CD14-positive monocyte (primary cell): ENCODE measurements at regions not wholly inside any gene's neighbourhood (a gene's known extent, or its start where the extent isn't known, plus 50 kb on each side); places are given as distances from the start of the nearest gene placed in this dataset.

ENCODE experiments used
- DNase-seq, 3 donors: peaks; one replicate each; pipeline ENCODE4 v3.0.0-alpha.2; 2011 to 2022
- H2AFZ ChIP-seq: 2 replicates; pipeline ENCODE4 v1.6.0; 2012; ENCODE audit warnings: mild to moderate bottlenecking, low read depth, low read length, inconsistent platforms; ENCODE audit not compliant: insufficient read depth, poor library complexity, severe bottlenecking
- H3K27ac ChIP-seq, 2 donors: 1 replicate in 1 of 2; 2 replicates in 1 of 2; pipeline ENCODE4 v1.5.1; 2012 to 2013; ENCODE audit warnings: low read length in 2 of 2, control low read depth in 1 of 2, inconsistent platforms in 1 of 2, low read depth in 1 of 2, mild to moderate bottlenecking in 1 of 2
- H3K27me3 ChIP-seq, 2 donors: one replicate each; pipeline versions ENCODE4 v1.6.0 to v1.6.1; 2011 to 2013; ENCODE audit warnings: low read length in 2 of 2; ENCODE audit not compliant: control insufficient read depth in 2 of 2, insufficient read depth in 2 of 2
- H3K36me3 ChIP-seq, 2 donors: replicated peaks in 1 of 2; 1 replicate in 1 of 2; 2 replicates in 1 of 2; pipeline versions ENCODE4 v1.5.1 to v1.6.1; 2012 to 2013; ENCODE audit warnings: low read length in 2 of 2, control low read depth in 1 of 2, inconsistent platforms in 1 of 2, mild to moderate bottlenecking in 1 of 2; ENCODE audit not compliant: insufficient read depth in 2 of 2, control insufficient read depth in 1 of 2
- H3K4me1 ChIP-seq, 2 donors: 1 replicate in 1 of 2; 2 replicates in 1 of 2; pipeline versions ENCODE4 v1.5.1 to v1.6.1; 2012 to 2013; ENCODE audit warnings: low read length in 2 of 2, control low read depth in 1 of 2, inconsistent platforms in 1 of 2, mild to moderate bottlenecking in 1 of 2, moderate library complexity in 1 of 2; ENCODE audit not compliant: insufficient read depth in 2 of 2, control insufficient read depth in 1 of 2
- H3K4me2 ChIP-seq: replicated peaks from 2 replicates; pipeline ENCODE3; 2012; ENCODE audit warnings: low read length, moderate library complexity, mild to moderate bottlenecking; ENCODE audit not compliant: poor library complexity, severe bottlenecking; ENCODE audit errors: extremely low read depth
- H3K4me3 ChIP-seq, 3 experiments: fragments of 200-600 bp in 1 of 3; sonication (generic) in 1 of 3; replicated peaks in 1 of 3; 1 replicate in 2 of 3; 2 replicates in 1 of 3; pipeline ENCODE4 v1.5.1; 2011 to 2013; ENCODE audit warnings: low read length in 3 of 3, mild to moderate bottlenecking in 3 of 3, control low read depth in 2 of 3, low read depth in 2 of 3, inconsistent platforms in 1 of 3, moderate library complexity in 1 of 3
- H3K79me2 ChIP-seq: 2 replicates; pipeline ENCODE4 v1.6.0; 2012; ENCODE audit warnings: mild to moderate bottlenecking, control low read depth, inconsistent platforms, low read length, moderate library complexity; ENCODE audit not compliant: insufficient read depth
- H3K9ac ChIP-seq: 2 replicates; pipeline ENCODE4 v1.6.0; 2017; ENCODE audit warnings: low read length, mild to moderate bottlenecking; ENCODE audit not compliant: insufficient read depth, poor library complexity, severe bottlenecking
- H3K9me3 ChIP-seq, 2 donors: replicated peaks in 1 of 2; 1 replicate in 1 of 2; 2 replicates in 1 of 2; pipeline versions ENCODE4 v1.5.1 to v1.6.1; 2012 to 2013; ENCODE audit warnings: low read length in 2 of 2, control low read depth in 1 of 2; ENCODE audit not compliant: control insufficient read depth in 1 of 2, insufficient read depth in 1 of 2
- H4K20me1 ChIP-seq: 2 replicates; pipeline ENCODE4 v1.6.0; 2012; ENCODE audit warnings: mild to moderate bottlenecking, low read length, control low read depth, moderate library complexity; ENCODE audit not compliant: insufficient read depth
- H3K27ac Mint-ChIP-seq, 7 donors: one replicate each; pipeline ENCODE4 v1.8.0; 2020; ENCODE audit warnings: mild to moderate bottlenecking in 7 of 7, mixed read lengths in 7 of 7, moderate library complexity in 6 of 7, inconsistent platforms in 2 of 7
- H3K27me3 Mint-ChIP-seq, 3 donors: one replicate each; pipeline ENCODE4 v1.8.0; 2021 to 2022; ENCODE audit warnings: low read depth in 3 of 3, mild to moderate bottlenecking in 3 of 3, mixed read lengths in 3 of 3, moderate library complexity in 3 of 3, inconsistent platforms in 1 of 3
- H3K36me3 Mint-ChIP-seq, 2 donors: one replicate each; pipeline ENCODE4 v1.8.0; 2020; ENCODE audit warnings: mixed read lengths in 2 of 2, inconsistent platforms in 1 of 2, mild to moderate bottlenecking in 1 of 2
- H3K4me1 Mint-ChIP-seq: one replicate; pipeline ENCODE4 v1.8.0; 2020; ENCODE audit warnings: mild to moderate bottlenecking, mixed read lengths
- H3K4me3 Mint-ChIP-seq, 2 donors: one replicate each; pipeline ENCODE4 v1.8.0; 2020; ENCODE audit warnings: mild to moderate bottlenecking in 2 of 2, mixed read lengths in 2 of 2, moderate library complexity in 1 of 2
- H3K9me3 Mint-ChIP-seq, 7 donors: one replicate each; pipeline ENCODE4 v1.8.0; 2020 to 2022; ENCODE audit warnings: mixed read lengths in 7 of 7, mild to moderate bottlenecking in 6 of 7, moderate library complexity in 6 of 7, inconsistent platforms in 2 of 7
- WGBS: methylation state at CpG from one replicate; pipeline ENCODE4 v1.1.5; 2013; ENCODE audit warnings: missing lambda C conversion rate; ENCODE audit not compliant: insufficient coverage; 5-methylcytosine and 5-hydroxymethylcytosine counted together
- intact Hi-C, 2 donors: fragments of 100-400 bp; cut with micrococcal nuclease; formaldehyde crosslinking; loops; one replicate each; pipeline versions ENCODE4 v1.15.0 to v1.15.1; 2023
- TF ChIP-seq, protein P1 (sequence below): fragments of 200-600 bp; IDR thresholded peaks from one replicate; pipeline ENCODE4 v1.8.0; 2022; ENCODE audit warnings: antibody characterized with exemption, mild to moderate bottlenecking

DNA sequence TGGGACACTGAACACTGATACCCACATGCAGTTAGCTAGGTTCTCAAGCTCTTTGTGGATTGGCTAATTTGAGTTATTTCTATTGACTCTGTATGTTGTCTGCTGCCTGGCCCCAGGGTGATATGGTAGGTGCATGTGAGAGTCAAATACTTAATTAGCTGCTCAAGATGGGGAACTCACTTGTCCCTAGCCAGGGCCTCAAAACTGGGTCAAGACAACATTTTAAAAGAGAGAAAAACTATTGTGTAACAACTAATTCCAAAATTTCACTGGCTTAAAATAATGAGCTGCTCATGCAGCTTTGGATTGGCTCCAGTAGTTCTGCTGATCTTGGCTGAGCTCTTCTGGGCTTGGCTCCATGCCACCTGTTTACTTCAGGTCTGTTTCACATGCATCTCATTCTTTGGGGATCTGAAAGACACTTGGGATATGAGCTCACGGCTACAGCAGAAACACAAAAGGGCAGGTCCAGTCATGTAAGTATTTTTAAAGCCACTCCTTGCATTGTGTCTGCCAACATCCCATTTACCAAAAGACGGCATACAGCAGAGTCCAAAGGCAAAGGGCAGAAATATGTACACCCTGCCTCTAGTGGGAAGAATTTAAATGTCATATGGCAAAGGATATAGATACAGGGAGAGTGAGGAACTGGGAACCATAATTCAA is 716.8 kb downstream of the SUCLG1 start:
- no peaks in the 10 kb centered on the region for H3K4me1 Mint-ChIP-seq
- no peak overlapping the region for H3K27ac Mint-ChIP-seq
- no peak for DNase-seq
- intact Hi-C loops = no loop called here
- no peaks in the 10 kb centered on the region for H3K4me1 ChIP-seq
- no peaks in the 10 kb centered on the region for H3K36me3 ChIP-seq
- no peak overlapping the region for H3K4me3 Mint-ChIP-seq
- H3K27ac ChIP-seq = no peak overlapping the region
- H3K9me3 Mint-ChIP-seq = peaks cover 0 to 19% (median 12%) of the 10 kb centered on the region in 7 donors
- no peak overlapping the region for H3K4me3 ChIP-seq
- no peaks in the 10 kb centered on the region for H4K20me1 ChIP-seq
- TF ChIP-seq, protein P1, sequence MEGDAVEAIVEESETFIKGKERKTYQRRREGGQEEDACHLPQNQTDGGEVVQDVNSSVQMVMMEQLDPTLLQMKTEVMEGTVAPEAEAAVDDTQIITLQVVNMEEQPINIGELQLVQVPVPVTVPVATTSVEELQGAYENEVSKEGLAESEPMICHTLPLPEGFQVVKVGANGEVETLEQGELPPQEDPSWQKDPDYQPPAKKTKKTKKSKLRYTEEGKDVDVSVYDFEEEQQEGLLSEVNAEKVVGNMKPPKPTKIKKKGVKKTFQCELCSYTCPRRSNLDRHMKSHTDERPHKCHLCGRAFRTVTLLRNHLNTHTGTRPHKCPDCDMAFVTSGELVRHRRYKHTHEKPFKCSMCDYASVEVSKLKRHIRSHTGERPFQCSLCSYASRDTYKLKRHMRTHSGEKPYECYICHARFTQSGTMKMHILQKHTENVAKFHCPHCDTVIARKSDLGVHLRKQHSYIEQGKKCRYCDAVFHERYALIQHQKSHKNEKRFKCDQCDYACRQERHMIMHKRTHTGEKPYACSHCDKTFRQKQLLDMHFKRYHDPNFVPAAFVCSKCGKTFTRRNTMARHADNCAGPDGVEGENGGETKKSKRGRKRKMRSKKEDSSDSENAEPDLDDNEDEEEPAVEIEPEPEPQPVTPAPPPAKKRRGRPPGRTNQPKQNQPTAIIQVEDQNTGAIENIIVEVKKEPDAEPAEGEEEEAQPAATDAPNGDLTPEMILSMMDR = no peak
- no CpG with 5 or more reads among the region's 2 CpGs for WGBS
- no peaks in the 10 kb centered on the region for H3K79me2 ChIP-seq
- no peaks in the 10 kb centered on the region for H3K27me3 ChIP-seq
- H3K4me2 ChIP-seq = no peak overlapping the region
- no peak overlapping the region for H2AFZ ChIP-seq
- no peaks in the 10 kb centered on the region for H3K27me3 Mint-ChIP-seq
- no peak overlapping the region for H3K9ac ChIP-seq
- H3K9me3 ChIP-seq = peaks cover 10 to 17% of the 10 kb centered on the region in 2 donors
- H3K36me3 Mint-ChIP-seq = no peaks in the 10 kb centered on the region

DNA sequence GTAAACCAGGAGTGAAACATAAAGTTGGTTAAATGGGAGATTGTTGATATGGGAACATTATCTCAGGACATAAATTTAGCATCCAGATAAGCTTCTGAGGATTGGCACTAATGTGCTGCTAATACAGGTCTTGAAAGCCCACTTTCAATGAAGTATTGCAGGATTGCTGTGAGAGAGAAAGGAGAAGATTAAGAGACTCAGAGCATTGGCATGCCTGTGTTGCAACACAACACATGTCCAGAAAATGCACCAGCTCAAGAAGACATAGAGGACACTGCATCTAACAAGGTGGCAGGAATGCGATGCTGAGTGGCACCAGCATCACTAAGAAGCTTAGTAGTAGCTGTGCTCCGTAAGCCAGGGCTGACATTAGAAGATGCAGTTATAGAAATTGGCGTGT is 728.9 kb downstream of the SUCLG1 start:
- no peaks in the 10 kb centered on the region for H3K79me2 ChIP-seq
- no peaks in the 10 kb centered on the region for H4K20me1 ChIP-seq
- H3K9me3 ChIP-seq = no peaks in the 10 kb centered on the region
- no peak overlapping the region for H3K27ac ChIP-seq
- TF ChIP-seq, protein P1 = no peak
- H3K4me3 ChIP-seq = no peak overlapping the region
- no peaks in the 10 kb centered on the region for H3K4me1 ChIP-seq
- H3K36me3 ChIP-seq = no peaks in the 10 kb centered on the region
- 80% methylated on average over 1 of the region's 3 CpGs for WGBS
- Mint-ChIP-seq H3K4me3 (no peak overlapping the region), H3K27me3 (no peaks in the 10 kb centered on the region), H3K36me3 (no peaks in the 10 kb centered on the region), H3K9me3 (peaks cover 0 to 8% (median 3%) of the 10 kb centered on the region in 7 donors), H3K27ac (no peak overlapping the region), H3K4me1 (no peaks in the 10 kb centered on the region)
- no peak overlapping the region for H3K4me2 ChIP-seq
- H2AFZ ChIP-seq = no peak overlapping the region
- intact Hi-C loops = no loop called here
- H3K9ac ChIP-seq = no peak overlapping the region
- H3K27me3 ChIP-seq = no peaks in the 10 kb centered on the region
- no peak for DNase-seq
